ENCODE measurements at regions not wholly inside any gene's neighbourhood (a gene's known extent, or its start where the extent isn't known, plus 50 kb on each side); places are given as distances from the start of the nearest gene placed in this dataset.

DNA sequence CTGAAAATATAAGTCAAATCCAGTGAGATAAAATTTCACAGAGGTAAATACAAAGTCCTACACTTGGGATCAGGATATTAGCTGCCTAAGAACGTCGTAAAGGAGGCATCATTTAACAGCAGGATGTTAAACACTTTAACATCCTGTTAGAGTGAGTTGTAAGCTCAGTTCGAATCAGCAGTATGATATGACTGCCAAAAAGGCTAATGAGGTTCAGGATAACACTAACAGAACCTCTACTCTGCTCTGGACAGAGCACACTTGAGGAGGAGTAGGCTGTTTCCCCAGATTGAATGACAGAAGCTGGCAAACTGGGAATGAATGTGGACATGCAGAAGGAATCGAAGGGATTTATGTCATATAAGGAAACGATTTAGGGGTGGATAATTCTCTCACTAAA is 227.1 kb upstream of the CD96 start:
- TF ChIP-seq, protein P1, sequence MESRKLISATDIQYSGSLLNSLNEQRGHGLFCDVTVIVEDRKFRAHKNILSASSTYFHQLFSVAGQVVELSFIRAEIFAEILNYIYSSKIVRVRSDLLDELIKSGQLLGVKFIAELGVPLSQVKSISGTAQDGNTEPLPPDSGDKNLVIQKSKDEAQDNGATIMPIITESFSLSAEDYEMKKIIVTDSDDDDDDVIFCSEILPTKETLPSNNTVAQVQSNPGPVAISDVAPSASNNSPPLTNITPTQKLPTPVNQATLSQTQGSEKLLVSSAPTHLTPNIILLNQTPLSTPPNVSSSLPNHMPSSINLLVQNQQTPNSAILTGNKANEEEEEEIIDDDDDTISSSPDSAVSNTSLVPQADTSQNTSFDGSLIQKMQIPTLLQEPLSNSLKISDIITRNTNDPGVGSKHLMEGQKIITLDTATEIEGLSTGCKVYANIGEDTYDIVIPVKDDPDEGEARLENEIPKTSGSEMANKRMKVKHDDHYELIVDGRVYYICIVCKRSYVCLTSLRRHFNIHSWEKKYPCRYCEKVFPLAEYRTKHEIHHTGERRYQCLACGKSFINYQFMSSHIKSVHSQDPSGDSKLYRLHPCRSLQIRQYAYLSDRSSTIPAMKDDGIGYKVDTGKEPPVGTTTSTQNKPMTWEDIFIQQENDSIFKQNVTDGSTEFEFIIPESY (IDR thresholded peaks at IDR 0.05; ENCODE audit: extremely low read depth, insufficient replicate concordance, low read length), result no peak
- no peak for TF ChIP-seq POLR2AphosphoS5 (IDR thresholded peaks at IDR 0.05; ENCODE audit: low read depth, low read length)
- no peak for TF ChIP-seq EZH2phosphoT487 (IDR thresholded peaks at IDR 0.05; ENCODE audit: borderline replicate concordance)
- TF ChIP-seq, protein P2, sequence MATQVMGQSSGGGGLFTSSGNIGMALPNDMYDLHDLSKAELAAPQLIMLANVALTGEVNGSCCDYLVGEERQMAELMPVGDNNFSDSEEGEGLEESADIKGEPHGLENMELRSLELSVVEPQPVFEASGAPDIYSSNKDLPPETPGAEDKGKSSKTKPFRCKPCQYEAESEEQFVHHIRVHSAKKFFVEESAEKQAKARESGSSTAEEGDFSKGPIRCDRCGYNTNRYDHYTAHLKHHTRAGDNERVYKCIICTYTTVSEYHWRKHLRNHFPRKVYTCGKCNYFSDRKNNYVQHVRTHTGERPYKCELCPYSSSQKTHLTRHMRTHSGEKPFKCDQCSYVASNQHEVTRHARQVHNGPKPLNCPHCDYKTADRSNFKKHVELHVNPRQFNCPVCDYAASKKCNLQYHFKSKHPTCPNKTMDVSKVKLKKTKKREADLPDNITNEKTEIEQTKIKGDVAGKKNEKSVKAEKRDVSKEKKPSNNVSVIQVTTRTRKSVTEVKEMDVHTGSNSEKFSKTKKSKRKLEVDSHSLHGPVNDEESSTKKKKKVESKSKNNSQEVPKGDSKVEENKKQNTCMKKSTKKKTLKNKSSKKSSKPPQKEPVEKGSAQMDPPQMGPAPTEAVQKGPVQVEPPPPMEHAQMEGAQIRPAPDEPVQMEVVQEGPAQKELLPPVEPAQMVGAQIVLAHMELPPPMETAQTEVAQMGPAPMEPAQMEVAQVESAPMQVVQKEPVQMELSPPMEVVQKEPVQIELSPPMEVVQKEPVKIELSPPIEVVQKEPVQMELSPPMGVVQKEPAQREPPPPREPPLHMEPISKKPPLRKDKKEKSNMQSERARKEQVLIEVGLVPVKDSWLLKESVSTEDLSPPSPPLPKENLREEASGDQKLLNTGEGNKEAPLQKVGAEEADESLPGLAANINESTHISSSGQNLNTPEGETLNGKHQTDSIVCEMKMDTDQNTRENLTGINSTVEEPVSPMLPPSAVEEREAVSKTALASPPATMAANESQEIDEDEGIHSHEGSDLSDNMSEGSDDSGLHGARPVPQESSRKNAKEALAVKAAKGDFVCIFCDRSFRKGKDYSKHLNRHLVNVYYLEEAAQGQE (IDR thresholded peaks at IDR 0.05; ENCODE audit: low read depth), result no peak
- TF ChIP-seq, protein P3, sequence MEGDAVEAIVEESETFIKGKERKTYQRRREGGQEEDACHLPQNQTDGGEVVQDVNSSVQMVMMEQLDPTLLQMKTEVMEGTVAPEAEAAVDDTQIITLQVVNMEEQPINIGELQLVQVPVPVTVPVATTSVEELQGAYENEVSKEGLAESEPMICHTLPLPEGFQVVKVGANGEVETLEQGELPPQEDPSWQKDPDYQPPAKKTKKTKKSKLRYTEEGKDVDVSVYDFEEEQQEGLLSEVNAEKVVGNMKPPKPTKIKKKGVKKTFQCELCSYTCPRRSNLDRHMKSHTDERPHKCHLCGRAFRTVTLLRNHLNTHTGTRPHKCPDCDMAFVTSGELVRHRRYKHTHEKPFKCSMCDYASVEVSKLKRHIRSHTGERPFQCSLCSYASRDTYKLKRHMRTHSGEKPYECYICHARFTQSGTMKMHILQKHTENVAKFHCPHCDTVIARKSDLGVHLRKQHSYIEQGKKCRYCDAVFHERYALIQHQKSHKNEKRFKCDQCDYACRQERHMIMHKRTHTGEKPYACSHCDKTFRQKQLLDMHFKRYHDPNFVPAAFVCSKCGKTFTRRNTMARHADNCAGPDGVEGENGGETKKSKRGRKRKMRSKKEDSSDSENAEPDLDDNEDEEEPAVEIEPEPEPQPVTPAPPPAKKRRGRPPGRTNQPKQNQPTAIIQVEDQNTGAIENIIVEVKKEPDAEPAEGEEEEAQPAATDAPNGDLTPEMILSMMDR (IDR thresholded peaks at IDR 0.05 in 2 of 3, conservative IDR thresholded peaks at IDR 0.05 in 1 of 3; ENCODE audit: borderline replicate concordance in 1 of 3, insufficient read depth in 1 of 3, low read depth in 2 of 3, low read length in 2 of 3), result no peak
- TF ChIP-seq ZNF274 (IDR thresholded peaks at IDR 0.05; ENCODE audit: low read depth, low read length), result no peak
- TF ChIP-seq YY1 (IDR thresholded peaks at IDR 0.05; ENCODE audit: extremely low read depth, insufficient replicate concordance, low read depth, low read length), result no peak
- TF ChIP-seq EZH2 (IDR thresholded peaks at IDR 0.05), result no peak

All from HCT116 (cell line).